ENCODE measurements at regions not wholly inside any gene's neighbourhood (a gene's known extent, or its start where the extent isn't known, plus 50 kb on each side); places are given as distances from the start of the nearest gene placed in this dataset.

DNA sequence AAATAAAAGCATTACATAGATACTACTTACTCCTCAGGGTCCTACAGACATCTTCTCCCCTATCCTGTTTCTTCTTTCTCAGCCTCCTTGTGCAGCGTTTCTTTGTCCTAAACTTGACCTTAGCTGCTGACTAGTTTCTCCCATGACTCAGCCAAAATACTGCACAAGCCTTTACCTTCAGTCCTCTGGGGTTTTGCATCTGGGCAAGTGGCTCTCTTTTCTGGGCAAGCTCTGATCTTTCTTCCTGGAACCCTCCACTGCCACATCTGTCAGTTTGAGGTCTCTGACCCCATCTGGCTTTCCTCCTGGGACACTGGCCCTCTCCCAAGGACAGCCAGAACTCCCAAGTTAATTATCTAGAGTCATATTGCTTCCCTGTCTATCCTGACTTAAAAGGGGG, 838.4 kb downstream of the DHX35 start:
- no peaks in the 10 kb centered on the region for H3K27me3 ChIP-seq
- no peaks in the 10 kb centered on the region for H3K4me1 ChIP-seq (ENCODE audit: insufficient read depth)
- no peak overlapping the region for H2AFZ ChIP-seq
- TF ChIP-seq, protein P1, sequence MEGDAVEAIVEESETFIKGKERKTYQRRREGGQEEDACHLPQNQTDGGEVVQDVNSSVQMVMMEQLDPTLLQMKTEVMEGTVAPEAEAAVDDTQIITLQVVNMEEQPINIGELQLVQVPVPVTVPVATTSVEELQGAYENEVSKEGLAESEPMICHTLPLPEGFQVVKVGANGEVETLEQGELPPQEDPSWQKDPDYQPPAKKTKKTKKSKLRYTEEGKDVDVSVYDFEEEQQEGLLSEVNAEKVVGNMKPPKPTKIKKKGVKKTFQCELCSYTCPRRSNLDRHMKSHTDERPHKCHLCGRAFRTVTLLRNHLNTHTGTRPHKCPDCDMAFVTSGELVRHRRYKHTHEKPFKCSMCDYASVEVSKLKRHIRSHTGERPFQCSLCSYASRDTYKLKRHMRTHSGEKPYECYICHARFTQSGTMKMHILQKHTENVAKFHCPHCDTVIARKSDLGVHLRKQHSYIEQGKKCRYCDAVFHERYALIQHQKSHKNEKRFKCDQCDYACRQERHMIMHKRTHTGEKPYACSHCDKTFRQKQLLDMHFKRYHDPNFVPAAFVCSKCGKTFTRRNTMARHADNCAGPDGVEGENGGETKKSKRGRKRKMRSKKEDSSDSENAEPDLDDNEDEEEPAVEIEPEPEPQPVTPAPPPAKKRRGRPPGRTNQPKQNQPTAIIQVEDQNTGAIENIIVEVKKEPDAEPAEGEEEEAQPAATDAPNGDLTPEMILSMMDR (IDR thresholded peaks at IDR 0.05; ENCODE audit: poor library complexity): no peak
- TF ChIP-seq EZH2 (IDR thresholded peaks at IDR 0.05; ENCODE audit: borderline replicate concordance) (no peak), EZH2phosphoT487 (IDR thresholded peaks at IDR 0.05; ENCODE audit: low read depth, severe bottlenecking, unreplicated experiment) (no peak)
- no peak overlapping the region for H3K27ac ChIP-seq
- no peaks in the 10 kb centered on the region for H3K79me2 ChIP-seq
- H3K4me2 ChIP-seq: no peak overlapping the region
- no peak for DNase-seq (ENCODE audit: low spot score)
- H3K36me3 ChIP-seq (replicated peaks; ENCODE audit: insufficient read depth, low read depth): no peaks in the 10 kb centered on the region
- H3K9me3 ChIP-seq (ENCODE audit: low read depth): no peaks in the 10 kb centered on the region
- H3K4me3 ChIP-seq: no peak overlapping the region
- H3K9me2 ChIP-seq (replicated peaks; ENCODE audit: insufficient read depth): no peaks in the 10 kb centered on the region
- no peaks in the 10 kb centered on the region for H4K20me1 ChIP-seq (ENCODE audit: insufficient read depth, poor library complexity, severe bottlenecking)
- WGBS (ENCODE audit: low lambda C conversion rate, missing lambda C conversion rate): 28% methylated on average over 1 of the region's 1 CpG

DNA sequence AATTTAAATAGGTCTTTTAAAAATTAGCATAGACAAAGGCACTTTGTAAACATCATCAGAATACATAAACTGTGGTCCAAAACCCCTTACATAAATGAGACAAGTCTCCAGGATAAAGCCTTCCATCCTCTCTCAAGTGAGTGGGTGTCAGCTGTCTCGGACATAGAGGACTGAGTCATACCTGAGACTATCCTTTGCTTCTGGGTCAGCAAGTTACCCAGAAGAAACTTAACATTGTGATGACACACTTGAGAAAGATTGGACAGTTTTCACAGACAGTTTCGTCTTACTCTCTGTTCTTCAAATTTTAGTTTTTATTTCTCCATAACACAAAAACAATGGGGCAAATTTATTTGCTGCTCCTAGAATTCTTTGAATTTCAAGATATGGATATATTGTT, 838.0 kb downstream of the DHX35 start:
- no peaks in the 10 kb centered on the region for H3K36me3 ChIP-seq (replicated peaks; ENCODE audit: insufficient read depth, low read depth)
- no peaks in the 10 kb centered on the region for H3K4me1 ChIP-seq (ENCODE audit: insufficient read depth)
- WGBS (ENCODE audit: low lambda C conversion rate, missing lambda C conversion rate): 89% methylated on average over 2 of the region's 2 CpGs
- no peak overlapping the region for H3K27ac ChIP-seq
- DNase-seq (ENCODE audit: low spot score): no peak
- no peak overlapping the region for H3K4me2 ChIP-seq
- no peaks in the 10 kb centered on the region for H3K27me3 ChIP-seq
- no peak overlapping the region for H2AFZ ChIP-seq
- no peaks in the 10 kb centered on the region for H3K9me2 ChIP-seq (replicated peaks; ENCODE audit: insufficient read depth)
- H3K9me3 ChIP-seq (ENCODE audit: low read depth): no peaks in the 10 kb centered on the region
- no peaks in the 10 kb centered on the region for H4K20me1 ChIP-seq (ENCODE audit: insufficient read depth, poor library complexity, severe bottlenecking)
- TF ChIP-seq EZH2phosphoT487 (IDR thresholded peaks at IDR 0.05; ENCODE audit: low read depth, severe bottlenecking, unreplicated experiment) (no peak), EZH2 (IDR thresholded peaks at IDR 0.05; ENCODE audit: borderline replicate concordance) (no peak)
- TF ChIP-seq, protein P1 (IDR thresholded peaks at IDR 0.05; ENCODE audit: poor library complexity): no peak
- H3K79me2 ChIP-seq: no peaks in the 10 kb centered on the region
- H3K4me3 ChIP-seq: no peak overlapping the region

DNA sequence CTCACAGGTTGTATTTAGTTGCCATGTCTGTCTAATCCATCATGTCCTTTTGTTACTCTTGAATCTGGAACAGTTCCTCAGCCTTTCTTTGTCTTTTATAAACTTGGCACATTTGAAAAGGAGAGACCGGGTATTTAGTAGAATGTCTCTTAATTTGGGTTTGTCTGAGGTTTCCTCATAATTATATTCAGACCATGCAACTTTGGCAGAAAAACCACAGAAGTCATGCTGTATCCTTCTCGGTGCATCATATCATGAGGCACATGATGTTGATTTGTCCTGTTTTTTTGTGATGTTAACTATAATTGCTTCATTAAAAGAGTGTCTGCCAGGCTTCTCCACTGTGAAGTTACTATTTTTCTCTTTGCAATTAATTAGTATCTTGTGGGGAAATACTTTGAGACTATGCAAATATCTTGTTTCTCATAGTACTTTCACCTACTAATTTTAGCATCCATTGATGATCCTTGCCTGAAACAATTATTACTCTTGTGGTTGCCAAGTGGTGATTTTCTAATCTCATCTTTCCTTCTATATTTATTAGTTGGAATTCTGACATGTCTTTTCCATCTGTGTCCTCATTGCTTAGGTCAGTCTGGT, 837.3 kb downstream of the DHX35 start:
- 95% methylated on average over 2 of the region's 2 CpGs for WGBS (ENCODE audit: low lambda C conversion rate, missing lambda C conversion rate)
- H3K36me3 ChIP-seq (replicated peaks; ENCODE audit: insufficient read depth, low read depth): no peaks in the 10 kb centered on the region
- no peak overlapping the region for H3K4me2 ChIP-seq
- TF ChIP-seq, protein P1 (IDR thresholded peaks at IDR 0.05; ENCODE audit: poor library complexity): no peak
- no peak for TF ChIP-seq EZH2phosphoT487 (IDR thresholded peaks at IDR 0.05; ENCODE audit: low read depth, severe bottlenecking, unreplicated experiment)
- no peak for TF ChIP-seq EZH2 (IDR thresholded peaks at IDR 0.05; ENCODE audit: borderline replicate concordance)
- no peaks in the 10 kb centered on the region for H3K79me2 ChIP-seq
- H3K27ac ChIP-seq: no peak overlapping the region
- no peaks in the 10 kb centered on the region for H3K27me3 ChIP-seq
- no peaks in the 10 kb centered on the region for H3K9me2 ChIP-seq (replicated peaks; ENCODE audit: insufficient read depth)
- no peak overlapping the region for H2AFZ ChIP-seq
- H3K9me3 ChIP-seq (ENCODE audit: low read depth): no peaks in the 10 kb centered on the region
- H3K4me1 ChIP-seq (ENCODE audit: insufficient read depth): no peaks in the 10 kb centered on the region
- H4K20me1 ChIP-seq (ENCODE audit: insufficient read depth, poor library complexity, severe bottlenecking): no peaks in the 10 kb centered on the region
- H3K4me3 ChIP-seq: no peak overlapping the region
- no peak for DNase-seq (ENCODE audit: low spot score)
